GM12891 (cell line): ENCODE measurements at regions not wholly inside any gene's neighbourhood (a gene's known extent, or its start where the extent isn't known, plus 50 kb on each side); places are given as distances from the start of the nearest gene placed in this dataset.

Source experiments
- POLR2A ChIP-seq: IDR thresholded peaks from 2 replicates; pipeline ENCODE4 v1.6.1; 2011; ENCODE audit warnings: low read depth, low read length, control low read depth
- POLR2AphosphoS5 ChIP-seq: IDR thresholded peaks from 2 replicates; pipeline ENCODE4 v1.6.1; 2011; ENCODE audit warnings: low read depth, low read length, control low read depth
- POU2F2 ChIP-seq: IDR thresholded peaks from 2 replicates; pipeline ENCODE4 v1.6.1; 2011; ENCODE audit warnings: low read depth, mild to moderate bottlenecking, control low read depth, low read length, moderate library complexity
- SPI1 ChIP-seq: IDR thresholded peaks from 2 replicates; pipeline ENCODE4 v1.6.1; 2011; ENCODE audit warnings: low read depth, low read length, control low read depth
- TAF1 ChIP-seq: IDR thresholded peaks from 2 replicates; pipeline ENCODE4 v1.6.1; 2011; ENCODE audit warnings: low read depth, low read length, control low read depth

GRCh38 chr10:131433568-131433967 lies 122.0 kb upstream of the TCERG1L start:
- TF ChIP-seq POLR2AphosphoS5 (no peak), POLR2A (no peak), TAF1 (no peak), POU2F2 (no peak), SPI1 (no peak)
